Rectal smooth muscle tissue (tissue), 1 donor: ENCODE measurements at regions not wholly inside any gene's neighbourhood (a gene's known extent, or its start where the extent isn't known, plus 50 kb on each side); places are given as distances from the start of the nearest gene placed in this dataset.

Experiments used
- H3K27ac ChIP-seq: one replicate; pipeline ENCODE4 v1.7.0; 2013; ENCODE audit warnings: low read depth, low read length, inconsistent platforms
- H3K27me3 ChIP-seq: one replicate; pipeline ENCODE4 v1.7.0; 2013; ENCODE audit warnings: low read length; ENCODE audit not compliant: control insufficient read depth, insufficient read depth
- H3K36me3 ChIP-seq: one replicate; pipeline ENCODE4 v1.7.0; 2013; ENCODE audit warnings: low read length; ENCODE audit not compliant: control insufficient read depth, insufficient read depth
- H3K4me1 ChIP-seq: one replicate; pipeline ENCODE4 v1.7.0; 2013; ENCODE audit warnings: low read length; ENCODE audit not compliant: control insufficient read depth, insufficient read depth
- H3K4me3 ChIP-seq: one replicate; pipeline ENCODE4 v1.7.0; 2013; ENCODE audit warnings: low read length
- H3K9ac ChIP-seq: one replicate; pipeline ENCODE4 v1.7.0; 2013; ENCODE audit warnings: low read length

- Histone ChIP-seq H3K4me1 (no peaks in the 10 kb centered on the region), H3K27ac (no peak overlapping the region), H3K4me3 (no peak overlapping the region), H3K27me3 (no peaks in the 10 kb centered on the region), H3K36me3 (no peaks in the 10 kb centered on the region), H3K9ac (no peak overlapping the region)
Observed at GRCh38 chr1:82612986-82613385, 812.3 kb downstream of the ADGRL2 start.

GRCh38 chr1:82606546-82606945, 805.8 kb downstream of the ADGRL2 start:
- H3K9ac ChIP-seq = no peak overlapping the region
- H3K4me1 ChIP-seq = no peaks in the 10 kb centered on the region
- no peaks in the 10 kb centered on the region for H3K27me3 ChIP-seq
- no peaks in the 10 kb centered on the region for H3K36me3 ChIP-seq
- no peak overlapping the region for H3K27ac ChIP-seq
- H3K4me3 ChIP-seq = no peak overlapping the region

GRCh38 chr1:82604524-82604923, 803.8 kb downstream of the ADGRL2 start:
- no peaks in the 10 kb centered on the region for H3K4me1 ChIP-seq

GRCh38 chr1:82600314-82600713, 799.6 kb downstream of the ADGRL2 start:
- no peak overlapping the region for H3K9ac ChIP-seq
- no peaks in the 10 kb centered on the region for H3K36me3 ChIP-seq
- H3K27ac ChIP-seq = no peak overlapping the region
- H3K4me3 ChIP-seq = no peak overlapping the region
- no peaks in the 10 kb centered on the region for H3K4me1 ChIP-seq
- H3K27me3 ChIP-seq = no peaks in the 10 kb centered on the region

More at GRCh38 chr1:82604524-82604923, 803.8 kb downstream of the ADGRL2 start:
- Histone ChIP-seq H3K27me3 (no peaks in the 10 kb centered on the region), H3K9ac (no peak overlapping the region), H3K27ac (no peak overlapping the region), H3K36me3 (no peaks in the 10 kb centered on the region), H3K4me3 (no peak overlapping the region)

GRCh38 chr1:82598812-82599211, 798.1 kb downstream of the ADGRL2 start:
- Histone ChIP-seq H3K9ac (no peak overlapping the region), H3K27ac (no peak overlapping the region), H3K27me3 (no peaks in the 10 kb centered on the region), H3K4me3 (no peak overlapping the region), H3K36me3 (no peaks in the 10 kb centered on the region), H3K4me1 (no peaks in the 10 kb centered on the region)

- H3K27me3 ChIP-seq = no peaks in the 10 kb centered on the region
- no peak overlapping the region for H3K9ac ChIP-seq
- H3K36me3 ChIP-seq = no peaks in the 10 kb centered on the region
- H3K4me3 ChIP-seq = no peak overlapping the region
- H3K27ac ChIP-seq = no peak overlapping the region
- H3K4me1 ChIP-seq = no peaks in the 10 kb centered on the region
Observed at GRCh38 chr1:82598337-82598736, 797.6 kb downstream of the ADGRL2 start.

GRCh38 chr1:82597649-82598048, 796.9 kb downstream of the ADGRL2 start:
- Histone ChIP-seq H3K4me3 (no peak overlapping the region), H3K27me3 (no peaks in the 10 kb centered on the region), H3K36me3 (no peaks in the 10 kb centered on the region), H3K27ac (no peak overlapping the region), H3K4me1 (no peaks in the 10 kb centered on the region), H3K9ac (no peak overlapping the region)

- Histone ChIP-seq H3K27ac (no peak overlapping the region), H3K4me3 (no peak overlapping the region), H3K27me3 (no peaks in the 10 kb centered on the region), H3K9ac (no peak overlapping the region), H3K36me3 (no peaks in the 10 kb centered on the region), H3K4me1 (no peaks in the 10 kb centered on the region)
Observed at GRCh38 chr1:82597141-82597540, 796.4 kb downstream of the ADGRL2 start.

- H3K36me3 ChIP-seq = no peaks in the 10 kb centered on the region
- H3K27me3 ChIP-seq = no peaks in the 10 kb centered on the region
- no peak overlapping the region for H3K4me3 ChIP-seq
- no peak overlapping the region for H3K27ac ChIP-seq
- H3K4me1 ChIP-seq = no peaks in the 10 kb centered on the region
- H3K9ac ChIP-seq = no peak overlapping the region
Observed at GRCh38 chr1:82593561-82593960, 792.8 kb downstream of the ADGRL2 start.

- no peaks in the 10 kb centered on the region for H3K27me3 ChIP-seq
- no peak overlapping the region for H3K27ac ChIP-seq
- H3K9ac ChIP-seq = no peak overlapping the region
- no peaks in the 10 kb centered on the region for H3K36me3 ChIP-seq
- H3K4me1 ChIP-seq = no peaks in the 10 kb centered on the region
- no peak overlapping the region for H3K4me3 ChIP-seq
Observed at GRCh38 chr1:82589588-82589987, 788.9 kb downstream of the ADGRL2 start.

- no peaks in the 10 kb centered on the region for H3K4me1 ChIP-seq
- no peak overlapping the region for H3K9ac ChIP-seq
- H3K27ac ChIP-seq = no peak overlapping the region
- no peak overlapping the region for H3K4me3 ChIP-seq
- no peaks in the 10 kb centered on the region for H3K36me3 ChIP-seq
- no peaks in the 10 kb centered on the region for H3K27me3 ChIP-seq
Observed at GRCh38 chr1:82587371-82587770, 786.6 kb downstream of the ADGRL2 start.

GRCh38 chr1:82586473-82586872, 785.7 kb downstream of the ADGRL2 start:
- Histone ChIP-seq H3K4me1 (no peaks in the 10 kb centered on the region), H3K36me3 (no peaks in the 10 kb centered on the region), H3K9ac (no peak overlapping the region), H3K27ac (no peak overlapping the region), H3K27me3 (no peaks in the 10 kb centered on the region), H3K4me3 (no peak overlapping the region)

GRCh38 chr1:82582347-82582746, 781.6 kb downstream of the ADGRL2 start:
- Histone ChIP-seq H3K27ac (no peak overlapping the region), H3K4me3 (no peak overlapping the region), H3K27me3 (no peaks in the 10 kb centered on the region), H3K9ac (no peak overlapping the region), H3K36me3 (no peaks in the 10 kb centered on the region), H3K4me1 (no peaks in the 10 kb centered on the region)
